ENCODE measurements at regions not wholly inside any gene's neighbourhood (a gene's known extent, or its start where the extent isn't known, plus 50 kb on each side); places are given as distances from the start of the nearest gene placed in this dataset.

DNA sequence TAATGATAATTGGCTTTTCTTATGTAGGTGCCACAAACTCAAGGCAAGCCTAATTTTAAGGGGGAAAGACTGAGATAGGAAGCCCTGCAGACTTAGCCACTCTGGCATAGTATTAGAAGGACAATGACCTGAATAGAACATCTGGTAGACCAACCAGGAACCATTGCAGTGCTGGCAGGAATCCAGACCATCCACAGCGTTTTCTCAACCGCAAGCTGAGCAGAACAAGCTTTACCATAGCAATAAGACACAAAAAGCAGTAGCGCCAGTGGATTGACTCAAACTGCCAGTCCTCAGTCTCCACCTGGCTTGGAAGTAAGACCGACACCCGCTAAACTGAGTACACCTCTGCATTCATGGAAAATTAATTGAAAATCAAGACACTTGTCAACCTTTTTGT, 141.3 kb upstream of the LPAR1 start:
- TF ChIP-seq POLR2A (IDR thresholded peaks at IDR 0.05) (no peak), CTCF (IDR thresholded peaks at IDR 0.05) (no peak)

All from testis (tissue), 2 donors.